Upper lobe of right lung (tissue), 1 donor: ENCODE measurements at regions not wholly inside any gene's neighbourhood (a gene's known extent, or its start where the extent isn't known, plus 50 kb on each side); places are given as distances from the start of the nearest gene placed in this dataset.

ENCODE experiments used
- ATAC-seq: fragments of 200-7000 bp; cut with Tn5 transposase; one replicate; pipeline ENCODE4 v1.9.1; 2020; ENCODE audit warnings: mild to moderate bottlenecking, moderate library complexity
- DNase-seq: peaks from one replicate; pipeline ENCODE4 v3.0.0-alpha.2; 2020
- H3K27ac ChIP-seq: fragments of 200-600 bp; one replicate; pipeline ENCODE4 v1.8.0; 2022
- H3K27me3 ChIP-seq: fragments of 200-600 bp; one replicate; pipeline ENCODE4 v1.8.0; 2022; ENCODE audit warnings: mild to moderate bottlenecking
- H3K36me3 ChIP-seq: fragments of 200-600 bp; one replicate; pipeline ENCODE4 v1.8.0; 2022
- H3K4me1 ChIP-seq: fragments of 200-600 bp; one replicate; pipeline ENCODE4 v1.8.0; 2022
- H3K4me3 ChIP-seq: fragments of 200-600 bp; one replicate; pipeline ENCODE4 v1.8.0; 2022; ENCODE audit warnings: mild to moderate bottlenecking
- H3K9me3 ChIP-seq: fragments of 200-600 bp; one replicate; pipeline ENCODE4 v1.8.0; 2022
- CTCF ChIP-seq: fragments of 200-600 bp; IDR thresholded peaks from one replicate; pipeline ENCODE4 v1.8.0; 2022; ENCODE audit warnings: antibody characterized with exemption
- intact Hi-C: fragments of 100-400 bp; cut with DNase I; formaldehyde crosslinking; loops from one replicate; pipeline ENCODE4 v1.11.0; 2022
- donor health status: DM: no; HTN: yes; CAD: no; lungs with severe emphysema.

GRCh38 chr22:48088251-48088650 lies 1325.8 kb downstream of the TBC1D22A start:
- Histone ChIP-seq H3K4me1 (peaks cover 8% of the 10 kb centered on the region), H3K27me3 (peaks cover 8% of the 10 kb centered on the region), H3K9me3 (no peaks in the 10 kb centered on the region), H3K27ac (no peak overlapping the region), H3K36me3 (no peaks in the 10 kb centered on the region), H3K4me3 (no peak overlapping the region)
- intact Hi-C loops: no loop called here
- no peak for DNase-seq
- TF ChIP-seq CTCF: no peak
- no peak for ATAC-seq

DNA sequence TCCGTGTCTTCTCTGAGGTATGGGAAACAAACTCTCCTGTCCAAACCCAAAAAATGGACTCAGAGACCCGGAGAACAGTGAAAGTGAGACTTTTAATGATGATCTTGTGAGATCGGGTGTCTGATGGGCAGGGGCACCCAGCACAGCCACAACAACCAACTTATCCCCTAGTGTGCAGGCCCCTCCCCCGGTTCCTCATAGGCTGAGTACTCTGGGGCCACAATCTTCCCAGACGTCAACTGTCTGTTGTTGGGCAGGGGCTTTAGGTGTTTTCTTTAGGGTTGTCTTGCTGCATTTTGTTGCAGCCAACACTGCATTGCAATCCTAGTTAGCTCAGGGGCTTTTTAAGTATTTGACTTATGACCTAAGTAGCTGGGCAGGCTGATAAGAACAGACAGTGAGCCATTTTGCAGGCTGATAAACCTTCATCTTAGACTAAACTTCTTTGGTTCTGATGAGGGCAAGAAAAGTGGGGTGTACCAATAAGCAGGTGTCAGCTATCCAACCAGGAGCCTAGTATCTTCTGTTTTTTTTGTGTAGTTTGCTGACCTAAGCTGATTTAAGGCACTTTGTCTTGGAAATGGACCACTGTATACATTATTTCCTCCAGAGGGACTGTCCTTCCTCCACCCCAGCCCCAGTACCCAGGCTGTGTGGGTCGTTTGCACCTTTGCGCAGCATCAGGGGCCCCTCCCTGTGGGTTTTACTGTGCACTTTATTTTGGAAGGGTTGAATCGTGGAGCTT lies 1323.6 kb downstream of the TBC1D22A start:
- peak; percentile 38 for DNase-seq
- no peak for TF ChIP-seq CTCF
- Histone ChIP-seq H3K36me3 (no peaks in the 10 kb centered on the region), H3K27ac (no peak overlapping the region), H3K27me3 (peaks cover 11% of the 10 kb centered on the region), H3K4me3 (no peak overlapping the region), H3K9me3 (no peaks in the 10 kb centered on the region), H3K4me1 (peaks cover 8% of the 10 kb centered on the region)
- intact Hi-C loops: no loop called here
- ATAC-seq: no peak

DNA sequence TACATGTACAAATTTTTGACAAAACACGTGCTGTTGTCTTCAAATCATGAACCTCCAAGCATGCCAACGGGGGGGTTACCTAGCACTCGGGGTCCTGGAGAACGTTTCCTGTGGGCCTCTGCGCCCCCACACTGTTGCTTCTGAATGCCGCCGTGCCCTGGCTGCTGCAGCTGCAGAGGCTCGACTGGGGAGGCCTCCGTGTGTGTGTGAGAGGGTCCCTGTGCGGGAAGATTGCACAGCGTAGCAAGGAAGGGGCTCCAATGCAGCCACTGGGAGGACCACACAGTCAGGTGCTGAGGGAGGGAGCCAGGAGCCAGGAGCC lies 1322.2 kb downstream of the TBC1D22A start:
- intact Hi-C loops: no loop called here
- Histone ChIP-seq H3K4me3 (no peak overlapping the region), H3K9me3 (no peaks in the 10 kb centered on the region), H3K27ac (no peak overlapping the region), H3K4me1 (peaks cover under 1% of the 10 kb centered on the region), H3K27me3 (peaks cover 11% of the 10 kb centered on the region), H3K36me3 (no peaks in the 10 kb centered on the region)
- DNase-seq (peak; percentile 23), ATAC-seq (no peak)
- TF ChIP-seq CTCF: no peak

- no peak for ATAC-seq
- intact Hi-C loops: no loop called here
Measured at GRCh38 chr22:48084041-48084728, 1321.7 kb downstream of the TBC1D22A start.

GRCh38 chr22:48083502-48083901 lies 1321.1 kb downstream of the TBC1D22A start:
- Histone ChIP-seq H3K9me3 (no peaks in the 10 kb centered on the region), H3K36me3 (no peaks in the 10 kb centered on the region), H3K27ac (no peak overlapping the region), H3K4me3 (no peak overlapping the region), H3K4me1 (no peaks in the 10 kb centered on the region), H3K27me3 (peaks cover 11% of the 10 kb centered on the region)
- intact Hi-C loops: no loop called here
- TF ChIP-seq CTCF: no peak
- ATAC-seq: no peak
- no peak for DNase-seq

More at GRCh38 chr22:48084041-48084728, 1321.7 kb downstream of the TBC1D22A start:
- Histone ChIP-seq H3K27me3 (peaks cover 11% of the 10 kb centered on the region), H3K4me3 (no peak overlapping the region), H3K27ac (no peak overlapping the region), H3K36me3 (no peaks in the 10 kb centered on the region), H3K4me1 (no peaks in the 10 kb centered on the region), H3K9me3 (no peaks in the 10 kb centered on the region)
- DNase-seq: peak; percentile 54
- TF ChIP-seq CTCF: no peak
